Activated CD8-positive, alpha-beta memory T cell treated with anti-CD3 and anti-CD28 coated beads for 48 hours (primary cell): ENCODE measurements at regions not wholly inside any gene's neighbourhood (a gene's known extent, or its start where the extent isn't known, plus 50 kb on each side); places are given as distances from the start of the nearest gene placed in this dataset.

ENCODE experiments used
- DNase-seq, 3 experiments: peaks; one replicate each; pipeline ENCODE4 v3.0.0-alpha.2; 2020; ENCODE audit warnings: low read depth in 2 of 3, low spot score in 2 of 3

DNA sequence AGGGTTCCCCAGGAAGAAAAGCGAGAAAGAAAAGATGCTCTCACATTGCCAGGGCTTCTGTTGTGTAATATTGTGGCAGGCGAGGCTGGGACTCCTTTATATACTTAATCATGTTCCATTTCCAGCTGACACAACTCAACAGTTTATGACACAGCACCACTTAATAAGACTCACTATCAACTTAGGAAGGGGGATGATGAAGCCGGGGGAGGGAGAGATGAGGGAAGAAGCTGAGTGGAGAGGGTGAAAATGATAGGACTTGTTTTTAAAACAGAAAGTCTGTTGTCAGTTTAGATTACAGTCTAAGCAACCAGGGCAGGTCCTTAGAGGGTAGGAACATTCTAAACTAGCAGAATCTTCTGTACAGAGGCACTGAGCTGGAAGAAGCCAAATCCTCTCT lies 397.0 kb downstream of the NXPE2 start:
- DNase-seq, result no peak

DNA sequence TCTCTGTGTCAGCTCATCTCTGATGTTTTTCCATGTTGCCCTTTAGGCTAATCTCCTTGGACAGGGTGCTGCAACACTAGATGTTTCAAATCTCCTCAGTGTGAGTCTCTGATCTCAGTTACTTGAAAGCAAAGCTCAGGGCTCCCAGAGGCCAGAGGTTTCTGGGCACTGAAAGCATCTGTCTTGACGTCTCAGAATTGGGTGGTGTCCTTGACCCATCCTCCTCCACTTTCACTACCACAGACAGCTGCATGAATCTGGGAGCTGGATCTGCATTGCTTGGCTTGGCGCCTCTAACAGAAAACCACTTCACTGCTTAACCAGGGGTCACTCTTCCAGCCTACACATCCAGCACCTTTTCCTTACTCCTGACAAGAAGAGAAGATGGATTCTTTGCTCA lies 399.4 kb downstream of the NXPE2 start:
- DNase-seq, result no peak

DNA sequence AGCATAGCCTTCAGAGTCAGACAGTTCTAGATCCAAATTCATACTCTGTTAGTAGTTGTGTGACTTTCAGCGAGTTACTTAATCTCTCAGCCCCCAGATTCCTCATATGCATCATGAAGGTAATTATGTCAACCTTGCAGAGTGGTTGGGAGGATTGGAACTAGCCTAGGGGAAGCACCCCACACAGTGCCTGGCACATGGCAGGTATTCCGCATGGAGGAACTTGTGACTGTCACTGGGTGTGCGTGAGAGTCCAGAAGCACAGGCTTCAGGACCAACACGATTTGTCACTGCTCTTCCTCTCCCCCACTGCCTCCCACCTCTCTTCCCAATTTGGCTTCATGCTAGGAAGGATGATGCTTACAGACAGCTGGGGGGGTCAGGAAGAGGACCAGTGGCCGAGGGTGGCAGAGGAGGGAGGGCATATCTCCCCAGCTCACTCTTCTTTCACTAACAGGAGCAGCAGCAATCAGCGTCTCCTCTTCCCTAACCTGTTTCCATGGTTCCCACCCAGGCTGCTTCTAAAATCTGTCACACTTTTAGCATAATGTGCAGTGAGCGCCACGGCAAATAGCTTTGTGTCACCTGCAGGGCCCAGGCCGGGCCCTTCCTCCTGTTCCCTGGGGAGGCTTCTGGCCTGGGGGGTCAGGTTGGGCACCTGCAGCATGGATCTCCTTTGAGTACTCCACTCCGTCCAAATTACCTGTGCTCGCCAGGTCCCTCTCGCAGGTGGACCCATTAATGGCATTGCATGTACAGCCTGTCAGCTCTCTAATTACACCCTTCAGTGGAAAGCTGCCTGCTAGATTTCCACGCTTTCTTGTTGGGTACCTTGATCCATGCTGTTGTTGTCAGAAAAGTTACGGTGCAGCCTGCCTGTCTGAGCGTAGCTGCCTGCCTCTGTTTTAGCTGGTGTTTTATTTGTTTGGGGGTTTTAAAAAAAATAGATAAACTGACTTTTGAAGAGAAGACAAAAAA lies 400.4 kb downstream of the NXPE2 start:
- DNase-seq, result no peak

DNA sequence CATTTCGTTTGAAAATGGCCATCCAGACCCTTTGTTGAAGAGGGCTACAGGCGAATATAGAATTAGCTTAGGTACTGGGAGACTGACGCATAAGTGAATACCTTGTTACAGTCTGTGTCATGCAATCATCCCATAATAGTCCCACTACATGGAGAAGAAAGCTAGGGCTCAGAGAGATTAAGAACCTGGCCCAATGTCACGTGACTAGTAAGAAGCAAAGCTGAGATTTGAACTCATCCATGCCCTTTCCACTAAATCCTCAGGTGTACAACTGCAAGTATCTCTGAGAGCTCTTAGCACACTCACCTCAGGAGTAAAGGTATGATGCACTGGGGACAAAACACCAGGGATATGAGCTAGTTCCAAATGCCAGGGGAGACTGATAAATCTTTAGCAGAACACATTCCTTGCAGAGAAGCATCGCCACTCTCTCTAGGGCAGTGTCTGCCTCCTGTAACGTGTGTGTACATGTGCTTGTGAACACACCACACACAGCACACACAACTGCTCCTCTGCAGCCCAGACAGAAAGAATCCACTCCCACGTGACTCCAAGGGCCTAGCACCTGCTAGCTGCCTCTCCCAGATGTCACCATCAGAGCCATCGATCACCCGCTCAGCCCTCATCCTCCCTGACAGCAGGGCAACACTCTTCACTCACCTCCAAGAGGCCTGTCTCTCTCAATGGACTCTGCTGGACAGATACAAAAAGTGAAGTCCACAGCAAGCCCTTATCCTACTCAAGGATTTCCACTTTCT lies 402.8 kb downstream of the NXPE2 start:
- no peak for DNase-seq

DNA sequence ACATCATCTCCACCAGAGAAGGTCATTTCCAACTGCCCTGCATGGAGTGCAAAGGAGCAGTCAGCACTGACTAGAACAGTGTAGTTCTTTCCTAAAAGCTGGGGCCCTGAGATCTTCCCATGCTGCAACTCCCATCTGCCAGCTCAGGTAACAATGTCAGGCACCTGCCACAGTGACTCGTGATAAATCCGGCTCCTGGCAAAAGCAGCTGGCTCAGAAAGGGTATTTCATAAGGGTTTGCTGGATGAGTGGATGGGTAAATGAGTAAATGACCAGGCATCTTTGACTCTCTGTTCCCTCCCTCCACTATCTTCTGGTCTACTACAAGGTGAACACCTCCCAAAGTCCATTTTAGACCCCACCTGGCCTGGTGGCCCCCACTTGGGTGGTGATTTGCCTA lies 403.6 kb downstream of the NXPE2 start:
- DNase-seq, result no peak

DNA sequence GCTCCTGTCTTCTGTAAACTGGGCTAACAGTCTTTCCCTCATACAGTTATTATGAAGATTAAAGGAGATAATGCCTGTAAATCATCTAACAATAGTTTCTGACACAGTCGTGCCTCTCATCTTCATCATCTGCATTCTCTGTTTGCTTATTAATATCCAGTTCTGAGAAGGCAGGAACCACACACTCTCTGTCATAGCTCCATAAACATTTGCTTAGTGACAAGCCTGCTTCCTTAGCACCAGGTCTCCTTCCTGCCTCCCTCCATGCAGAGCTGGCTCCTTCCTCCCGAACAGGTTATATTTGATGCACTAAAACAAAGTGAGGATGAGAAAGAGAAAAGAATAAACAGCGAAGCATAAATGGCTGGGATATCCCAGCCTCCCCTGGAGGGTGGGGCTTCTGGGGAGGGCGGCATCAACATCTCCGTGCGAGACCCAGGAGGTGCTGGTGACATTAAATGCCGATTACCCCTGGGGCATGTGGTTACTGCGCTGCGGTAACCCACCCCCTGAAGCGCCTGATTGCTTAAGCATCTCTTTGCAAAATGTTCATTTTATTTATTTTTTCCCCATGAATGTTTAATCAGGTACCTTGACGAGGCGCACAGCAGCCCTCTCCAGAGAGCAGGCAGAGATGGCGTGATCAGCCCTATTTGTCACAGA lies 404.9 kb downstream of the NXPE2 start:
- no peak for DNase-seq

DNA sequence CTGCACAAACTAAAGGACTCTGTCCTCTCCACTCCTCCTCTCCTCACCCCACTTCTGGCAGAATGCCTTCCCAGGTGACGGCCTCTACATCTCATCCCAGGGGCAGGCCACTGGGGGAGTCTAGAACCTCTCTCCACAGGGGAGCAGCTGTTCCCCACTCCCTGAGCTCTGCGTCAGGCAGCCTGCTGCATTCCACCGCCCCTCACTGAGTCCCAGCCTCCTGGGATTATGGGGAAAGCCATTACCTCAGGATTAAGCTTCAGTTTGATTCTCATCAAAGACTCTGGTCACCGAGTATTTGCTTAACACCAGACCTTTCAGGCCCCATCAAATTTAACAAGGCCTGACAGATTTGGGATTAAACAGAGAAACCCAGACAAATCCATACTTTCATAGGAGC lies 405.9 kb downstream of the NXPE2 start:
- no peak for DNase-seq

DNA sequence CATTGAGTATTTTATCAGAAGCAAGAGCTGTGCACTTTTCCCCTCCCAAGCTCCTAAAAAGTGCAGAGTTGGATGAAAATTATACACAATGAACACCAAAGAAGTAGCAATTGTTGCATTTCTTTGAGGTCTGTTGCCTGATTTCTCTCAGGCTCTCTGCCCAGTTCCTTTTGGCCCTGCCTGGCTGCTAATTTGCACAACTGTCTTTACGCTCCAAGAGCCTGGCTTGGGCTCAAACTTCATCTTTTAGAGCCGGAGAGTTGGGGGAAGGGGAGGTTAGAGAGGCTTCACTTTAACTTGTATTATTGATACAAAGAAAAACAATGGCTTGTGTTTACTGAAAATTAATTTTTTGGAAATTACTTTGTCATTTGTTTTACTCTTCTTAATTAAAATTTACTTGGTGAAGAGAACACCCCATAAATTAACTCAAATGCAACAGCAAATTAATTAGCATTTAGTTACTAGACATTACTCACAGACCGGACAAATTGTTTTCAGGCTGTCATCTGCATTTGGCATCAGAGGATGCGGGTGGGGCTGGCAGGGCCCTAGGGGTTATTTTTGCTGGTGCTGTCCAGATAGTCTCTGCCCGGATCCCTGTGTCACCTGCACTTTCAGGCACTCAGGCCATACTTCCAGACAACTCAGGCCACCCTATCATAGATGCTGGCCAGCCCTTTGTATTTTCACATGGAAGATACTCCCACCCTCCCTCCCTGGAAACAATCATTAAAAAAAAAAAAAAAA lies 407.3 kb downstream of the NXPE2 start:
- no peak for DNase-seq

DNA sequence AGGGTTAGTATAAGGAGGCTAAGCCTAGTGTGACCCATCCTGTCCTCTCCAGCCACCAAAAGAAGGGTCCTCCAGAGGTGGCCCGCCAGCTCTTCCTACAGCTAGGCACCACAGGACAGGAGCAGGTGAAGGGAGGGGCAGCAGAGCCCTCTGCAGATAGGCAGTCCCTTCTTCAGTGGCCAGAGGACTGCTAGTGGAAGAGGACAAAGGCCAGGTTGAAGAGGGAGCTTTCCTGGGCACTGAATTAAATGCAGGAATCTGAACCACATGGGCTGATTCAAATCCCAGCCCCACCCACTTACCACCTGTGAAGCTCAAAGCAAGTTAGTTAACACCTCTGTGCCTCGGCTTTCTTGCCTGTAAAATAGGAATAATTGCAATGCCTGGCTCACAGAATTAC lies 409.5 kb downstream of the NXPE2 start:
- DNase-seq, result no peak

DNA sequence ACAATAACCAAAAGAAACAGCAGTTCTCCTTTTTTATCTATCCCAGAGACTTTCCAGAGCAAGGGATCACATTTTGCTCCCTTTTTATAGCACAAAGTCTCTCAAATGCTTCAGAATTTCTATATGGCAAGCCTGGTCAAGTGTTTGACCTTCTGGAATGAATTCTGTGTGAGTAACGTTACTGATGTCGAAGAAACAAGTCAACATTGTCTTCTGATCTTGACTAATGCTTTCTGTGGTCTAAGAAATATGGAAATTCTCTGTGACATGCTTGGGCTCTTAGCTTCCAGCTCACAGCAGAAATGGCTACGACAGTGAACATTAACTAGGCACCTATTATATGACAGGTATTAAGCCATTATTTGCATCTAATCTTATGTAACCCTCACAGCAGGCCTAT lies 411.7 kb downstream of the CADM1 start:
- no peak for DNase-seq

DNA sequence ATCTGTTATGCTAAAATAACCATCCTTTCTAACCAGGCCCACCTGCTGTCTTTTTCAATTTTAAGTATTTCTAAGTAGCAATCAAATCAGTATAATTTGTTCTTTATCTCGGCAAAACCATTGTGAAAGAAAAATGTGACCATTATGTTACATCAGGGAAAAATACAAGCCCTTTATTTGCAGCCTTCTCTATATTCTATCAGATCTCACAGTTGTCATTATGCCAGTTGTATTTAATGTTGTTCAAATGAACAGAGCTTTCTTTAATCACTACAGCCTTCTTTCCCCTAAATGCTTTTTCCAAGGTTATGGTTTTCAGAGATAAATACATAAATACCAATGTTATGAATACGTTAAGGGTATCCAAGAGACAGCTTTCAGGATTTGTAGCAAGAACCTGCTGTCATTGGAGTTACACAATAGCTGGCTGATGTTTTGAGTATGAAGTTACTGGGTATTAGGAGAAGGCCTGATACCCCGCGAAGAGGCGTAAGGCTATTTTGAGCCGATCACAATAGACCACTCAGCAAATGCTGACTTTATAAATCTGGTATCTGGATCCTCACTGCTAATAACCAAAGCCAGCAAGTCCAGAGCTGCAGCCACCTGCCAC lies 406.3 kb downstream of the CADM1 start:
- DNase-seq, result no peak

DNA sequence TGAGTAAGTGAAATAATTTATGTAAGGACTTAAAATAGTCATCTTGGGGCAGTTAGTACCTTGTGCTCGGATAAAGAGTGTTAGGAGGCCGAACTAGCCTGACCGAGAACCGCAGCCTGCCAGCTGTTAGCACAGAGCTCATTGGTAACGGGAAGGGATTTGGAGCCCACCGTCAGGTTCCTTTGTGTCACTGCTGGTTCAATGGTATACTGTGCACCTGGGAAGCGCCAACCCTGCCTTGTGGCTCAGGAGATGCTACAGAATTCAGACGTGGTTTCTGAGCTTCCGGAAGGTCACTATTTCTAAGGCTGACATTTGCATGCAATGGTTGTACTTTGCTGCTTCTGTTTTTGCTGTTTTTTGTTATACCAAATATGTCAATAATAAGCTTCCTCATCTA lies 403.5 kb downstream of the CADM1 start:
- DNase-seq, result no peak

DNA sequence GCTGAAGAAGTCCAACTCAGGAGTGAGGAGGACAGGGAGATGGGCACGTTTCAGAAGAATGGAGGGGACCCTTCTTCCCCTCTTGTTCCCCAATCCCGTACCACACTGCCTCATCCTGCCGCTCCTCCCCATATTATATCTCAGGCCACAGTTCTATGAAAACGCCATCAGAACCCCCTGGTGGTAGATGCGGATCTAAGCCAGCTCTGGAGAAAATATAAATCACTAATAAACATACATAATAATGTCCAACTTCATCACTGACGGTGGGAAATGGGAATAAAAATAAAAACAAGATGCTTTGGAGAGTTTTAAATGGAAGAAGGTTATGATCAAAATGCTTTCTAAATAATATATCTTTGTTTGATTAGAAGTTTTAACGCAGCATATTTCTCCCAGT lies 400.3 kb downstream of the CADM1 start:
- DNase-seq, result no peak

DNA sequence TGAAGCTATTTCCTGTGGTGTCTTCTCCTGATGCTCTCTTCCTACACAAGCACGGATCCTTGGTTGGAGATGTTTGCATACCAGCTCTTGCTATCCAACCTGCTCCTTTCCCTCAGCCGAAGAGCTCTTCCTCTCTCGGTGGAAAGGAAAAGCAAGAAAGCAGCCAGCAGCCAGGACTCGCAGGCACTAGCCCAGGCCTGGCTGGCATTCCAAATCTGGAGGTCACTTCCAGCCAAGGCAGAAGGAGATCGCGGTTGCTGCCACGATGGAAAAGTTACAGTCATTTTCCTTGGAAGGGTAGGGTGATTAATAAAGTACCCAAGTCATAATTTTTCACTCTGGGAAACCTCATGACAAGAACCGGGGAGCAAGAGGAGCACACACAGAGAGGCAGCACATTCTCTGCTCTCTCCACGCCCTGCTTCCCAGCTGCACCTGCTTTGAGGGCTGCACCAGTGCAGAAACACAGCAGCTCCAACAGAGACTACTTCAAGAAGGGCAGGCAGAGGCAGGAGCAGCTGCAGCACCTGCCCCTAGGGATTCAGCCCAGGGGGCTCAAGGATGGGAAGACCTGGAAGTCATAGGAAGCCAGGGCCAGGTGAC lies 399.3 kb downstream of the CADM1 start:
- DNase-seq, result no peak

DNA sequence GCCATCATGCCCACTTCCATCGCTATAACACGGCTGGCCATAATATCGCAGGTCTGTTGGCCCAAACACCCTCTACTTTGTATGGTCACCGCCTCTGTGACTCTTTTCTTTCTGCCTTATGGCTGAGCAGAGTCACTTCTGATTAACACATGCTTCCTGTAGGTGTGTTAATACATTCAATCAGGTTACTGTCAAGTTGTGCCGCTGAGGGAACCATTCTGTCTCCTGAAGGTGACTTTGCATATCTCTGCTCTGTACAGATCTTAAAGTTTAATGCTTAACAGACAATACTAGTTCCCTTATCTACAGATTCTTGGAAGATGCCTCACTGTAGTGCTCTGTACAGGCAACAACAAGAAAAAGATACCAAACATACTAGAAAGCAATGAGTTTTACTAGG lies 393.1 kb downstream of the CADM1 start:
- DNase-seq, result no peak

DNA sequence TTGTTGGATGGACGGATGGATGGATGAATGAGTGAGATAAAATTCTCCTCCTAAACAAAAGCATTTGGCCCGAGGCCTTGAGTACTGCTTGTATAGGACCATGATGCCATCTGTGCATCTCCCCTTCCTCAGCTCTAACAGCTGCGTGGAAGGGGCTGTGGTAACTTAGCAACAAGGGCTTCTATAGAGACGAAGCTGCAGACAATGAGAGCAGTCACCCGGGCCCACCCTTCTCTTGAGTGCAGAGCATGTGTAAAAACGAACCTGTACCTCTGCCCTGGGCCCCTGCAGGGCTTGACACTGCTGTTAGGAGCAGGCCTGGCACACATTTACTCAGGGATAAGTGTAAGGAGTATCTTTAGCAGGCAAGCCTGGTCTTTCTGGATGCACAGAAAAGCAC lies 391.5 kb downstream of the CADM1 start:
- DNase-seq, result no peak

DNA sequence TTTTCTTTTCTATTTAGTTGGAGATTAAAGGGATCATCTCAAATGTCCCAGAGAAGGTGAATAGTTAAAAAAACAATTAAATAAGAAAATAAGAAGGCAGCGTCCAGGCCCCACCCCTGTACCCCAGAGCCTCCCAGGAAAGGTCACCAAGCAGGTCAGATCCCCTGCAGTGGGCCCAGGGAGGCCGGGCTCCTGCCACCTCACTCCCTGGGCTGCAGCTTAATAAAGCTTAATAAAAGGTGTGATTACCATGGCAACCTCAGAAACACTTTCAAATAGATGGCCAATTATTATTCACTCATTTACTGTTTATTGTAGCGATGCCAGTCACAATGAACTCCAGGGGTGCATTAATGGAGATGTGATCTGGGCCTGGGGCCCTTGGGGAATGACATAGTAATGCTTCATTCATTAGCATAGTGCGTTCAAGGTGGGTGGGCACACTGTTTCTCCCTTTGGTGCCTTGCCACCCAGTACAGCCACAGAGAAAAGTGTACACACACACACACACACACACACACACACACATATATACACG lies 386.2 kb downstream of the CADM1 start:
- DNase-seq, result no peak

DNA sequence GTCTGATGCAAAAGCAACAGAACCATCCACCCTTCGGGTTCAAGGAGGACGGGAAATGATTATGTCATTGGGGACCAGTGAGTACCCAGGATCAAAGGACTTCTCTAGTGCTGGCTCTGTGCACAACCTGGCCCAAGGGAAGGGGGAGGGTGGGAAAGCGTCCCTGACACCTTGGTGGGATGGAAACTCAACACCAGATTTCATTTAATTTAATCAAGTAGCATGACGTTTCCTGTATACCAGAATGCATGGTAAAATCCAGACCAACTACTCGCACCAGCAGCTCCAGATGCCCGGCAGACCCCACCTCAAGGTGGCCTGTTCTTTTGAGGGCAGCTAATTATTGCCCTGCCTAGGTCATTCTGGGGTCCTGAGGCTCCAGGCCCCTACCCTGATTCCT lies 385.1 kb downstream of the CADM1 start:
- DNase-seq, result no peak
